HEK293T (cell line): ENCODE measurements at regions not wholly inside any gene's neighbourhood (a gene's known extent, or its start where the extent isn't known, plus 50 kb on each side); places are given as distances from the start of the nearest gene placed in this dataset.

Experiments
- ARNT ChIP-seq: fragments of 450-650 bp; IDR thresholded peaks from 2 replicates; pipeline ENCODE4 v1.6.1; 2017; ENCODE audit warnings: mild to moderate bottlenecking
- BHLHE40 ChIP-seq: fragments of 450-650 bp; IDR thresholded peaks from 2 replicates; pipeline ENCODE4 v1.6.1; 2016; ENCODE audit warnings: mild to moderate bottlenecking, moderate library complexity, borderline replicate concordance
- ELF4 ChIP-seq: fragments of 450-650 bp; IDR thresholded peaks from 2 replicates; pipeline ENCODE4 v1.6.1; 2017; ENCODE audit warnings: antibody characterized with exemption
- FOXA1 ChIP-seq: fragments of 450-650 bp; IDR thresholded peaks from 2 replicates; pipeline ENCODE4 v1.6.1; 2016; ENCODE audit warnings: mild to moderate bottlenecking
- HDGF ChIP-seq: fragments of 450-650 bp; IDR thresholded peaks from 2 replicates; pipeline ENCODE4 v1.6.1; 2017; ENCODE audit warnings: antibody characterized with exemption, borderline replicate concordance
- L3MBTL2 ChIP-seq: fragments of 450-650 bp; conservative IDR thresholded peaks from 2 replicates; pipeline ENCODE4 v1.6.1; 2016; ENCODE audit warnings: mild to moderate bottlenecking
- NFRKB ChIP-seq: fragments of 450-650 bp; IDR thresholded peaks from 2 replicates; pipeline ENCODE4 v1.6.1; 2016; ENCODE audit warnings: mild to moderate bottlenecking, moderate library complexity
- SP1 ChIP-seq: fragments of 450-650 bp; IDR thresholded peaks from 2 replicates; pipeline ENCODE4 v1.6.1; 2017
- SUZ12 ChIP-seq: fragments of 450-650 bp; IDR thresholded peaks from 2 replicates; pipeline ENCODE4 v1.6.1; 2016; ENCODE audit warnings: mild to moderate bottlenecking
- TARDBP ChIP-seq: fragments of 450-650 bp; IDR thresholded peaks from 2 replicates; pipeline ENCODE4 v1.6.1; 2016

DNA sequence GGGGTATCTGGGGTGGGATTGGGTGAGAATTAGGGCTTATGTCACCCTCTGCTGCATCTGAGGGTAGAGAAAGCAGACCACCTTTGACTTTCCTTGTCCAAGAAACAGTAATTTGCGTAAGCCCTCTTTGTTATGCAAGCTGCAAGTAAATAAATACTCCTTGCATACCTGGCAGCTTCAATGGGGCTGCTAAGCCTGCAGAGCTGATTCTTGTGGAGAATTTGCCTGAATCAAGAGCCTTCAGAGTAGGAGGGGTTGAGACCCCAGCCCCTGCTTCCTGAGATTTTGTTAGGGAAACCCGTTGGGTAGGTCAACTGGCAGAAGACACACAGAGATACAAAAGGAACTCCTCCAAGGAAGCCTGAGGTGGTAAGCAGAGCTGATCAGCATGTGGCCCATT lies 515.1 kb downstream of the DMAC1 start:
- no peak for TF ChIP-seq SP1
- TF ChIP-seq BHLHE40: no peak
- TF ChIP-seq FOXA1: no peak
- no peak for TF ChIP-seq NFRKB
- no peak for TF ChIP-seq TARDBP
- TF ChIP-seq ARNT: no peak
- TF ChIP-seq HDGF: no peak
- no peak for TF ChIP-seq ELF4
- no peak for TF ChIP-seq L3MBTL2
- TF ChIP-seq SUZ12: no peak
